EL (cell line): ENCODE measurements at regions not wholly inside any gene's neighbourhood (a gene's known extent, or its start where the extent isn't known, plus 50 kb on each side); places are given as distances from the start of the nearest gene placed in this dataset.

Source experiments
- DNase-seq: peaks from one replicate; pipeline ENCODE4 v3.0.0-alpha.2; 2016

GRCh38 chr15:39095218-39095879 lies 485.5 kb upstream of the THBS1 start:
- DNase-seq, result no peak

GRCh38 chr15:39096608-39097205 lies 484.2 kb upstream of the THBS1 start:
- no peak for DNase-seq

DNA sequence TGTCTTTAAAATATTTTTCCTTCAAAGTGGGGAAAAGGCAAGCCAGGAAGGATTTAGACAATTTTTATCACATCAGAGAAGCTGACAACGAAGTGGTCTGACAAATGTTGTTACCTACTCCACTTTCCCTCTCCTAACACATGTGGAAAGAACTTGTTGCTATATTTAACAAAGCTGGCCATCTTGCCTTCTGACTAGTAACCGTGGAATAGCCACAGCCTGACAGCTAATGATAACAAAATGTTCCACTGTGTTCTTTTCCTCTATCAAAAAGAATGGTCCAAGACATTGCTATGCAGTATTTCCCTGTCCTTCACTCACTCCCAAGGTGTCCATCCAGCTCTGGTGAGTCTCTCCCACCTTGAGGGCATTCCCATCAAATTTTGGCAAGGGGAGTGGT lies 481.4 kb upstream of the THBS1 start:
- DNase-seq, result no peak

GRCh38 chr15:39100106-39100660 lies 480.7 kb upstream of the THBS1 start:
- DNase-seq, result no peak

DNA sequence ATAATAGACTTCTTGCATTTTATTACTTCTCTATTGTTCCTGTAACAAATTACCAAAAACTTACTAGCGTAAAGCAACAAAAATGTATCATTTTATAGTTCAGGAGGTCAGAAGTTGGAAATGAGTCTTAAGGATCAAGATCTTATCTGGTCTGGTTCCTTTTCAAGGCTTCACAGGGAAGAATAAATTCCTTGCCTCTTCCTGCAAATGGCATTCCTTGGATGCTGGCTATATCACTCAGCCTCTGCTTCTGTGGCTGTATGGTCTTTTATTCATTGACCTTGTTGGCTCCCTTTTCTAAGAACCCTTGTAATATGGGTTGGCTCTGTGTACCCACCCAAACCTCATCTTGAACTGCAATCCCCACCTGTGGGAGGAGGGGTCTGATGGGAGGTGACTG lies 478.4 kb upstream of the THBS1 start:
- peak; percentile 79 for DNase-seq

DNA sequence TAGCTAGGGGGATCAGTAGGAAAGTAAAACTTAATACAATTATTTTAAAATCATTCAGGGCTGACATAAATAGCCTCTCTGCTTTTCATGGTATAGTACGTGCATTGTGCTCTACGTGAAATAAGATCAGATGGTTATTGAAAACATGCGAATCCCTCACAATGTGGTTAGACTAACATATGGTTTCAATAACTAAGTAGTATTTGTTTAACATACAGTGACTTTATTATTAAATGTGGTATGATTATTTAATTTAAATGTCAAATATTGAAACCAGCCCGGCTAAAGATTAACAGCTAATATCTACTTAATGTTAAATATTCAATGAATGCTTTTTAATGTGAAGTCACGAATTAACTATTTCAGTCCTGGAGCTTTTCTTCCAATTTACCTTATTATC lies 473.9 kb upstream of the THBS1 start:
- no peak for DNase-seq

DNA sequence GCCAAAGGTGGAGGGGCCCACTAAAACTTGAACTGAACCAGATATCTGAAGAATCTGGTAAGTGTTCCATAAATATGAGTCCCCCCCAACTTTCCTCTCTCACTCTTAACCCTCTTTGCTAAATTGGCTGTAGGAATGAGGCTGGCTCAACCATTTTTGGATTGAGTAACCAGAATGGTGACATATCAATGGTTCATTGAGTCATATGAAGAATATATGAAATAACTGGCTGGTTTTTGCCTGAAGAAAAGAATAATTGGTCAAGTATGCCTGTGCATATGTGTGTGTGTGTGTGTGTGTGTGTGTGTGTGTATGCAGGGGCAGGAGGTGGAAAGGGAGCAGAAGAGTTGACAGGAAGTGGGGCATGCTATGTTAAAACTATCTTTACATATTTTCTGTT lies 472.9 kb upstream of the THBS1 start:
- no peak for DNase-seq

DNA sequence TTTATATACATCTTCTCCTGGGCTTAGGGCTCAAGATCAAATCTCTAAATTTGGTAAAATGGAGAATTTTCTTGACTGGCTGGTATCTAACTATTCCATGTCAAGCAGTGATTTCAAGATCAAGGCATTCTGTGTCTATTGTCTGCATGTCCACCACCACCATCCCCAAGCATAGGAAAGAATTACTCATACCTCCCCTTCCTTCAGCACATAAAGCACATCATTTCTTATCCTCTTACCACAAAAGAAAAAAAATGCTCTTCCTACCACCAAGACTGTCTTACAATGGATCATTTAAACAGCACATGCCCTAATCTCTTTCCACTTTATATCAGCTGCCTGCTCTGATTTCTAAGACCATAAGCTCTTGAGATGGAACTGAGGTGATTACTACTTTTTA lies 470.5 kb upstream of the THBS1 start:
- peak; percentile 31 for DNase-seq

DNA sequence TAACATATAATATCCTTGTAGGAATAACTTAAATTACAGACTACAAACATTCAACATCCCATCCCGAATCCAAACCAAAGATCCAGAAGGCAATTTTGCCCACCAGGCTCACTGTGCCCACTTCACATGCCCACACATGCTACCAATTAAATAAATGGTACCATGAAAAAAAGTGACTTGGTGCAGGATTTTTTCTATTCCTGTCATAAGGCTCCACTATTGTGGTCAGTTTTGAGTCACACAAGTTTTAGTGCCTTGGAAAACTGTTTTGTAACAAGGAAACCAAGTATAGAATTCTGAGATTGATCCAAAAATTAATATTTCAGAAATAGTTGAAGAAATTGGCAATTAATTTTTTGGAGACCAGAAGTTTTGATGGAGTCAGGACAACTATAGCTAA lies 470.1 kb upstream of the THBS1 start:
- no peak for DNase-seq

DNA sequence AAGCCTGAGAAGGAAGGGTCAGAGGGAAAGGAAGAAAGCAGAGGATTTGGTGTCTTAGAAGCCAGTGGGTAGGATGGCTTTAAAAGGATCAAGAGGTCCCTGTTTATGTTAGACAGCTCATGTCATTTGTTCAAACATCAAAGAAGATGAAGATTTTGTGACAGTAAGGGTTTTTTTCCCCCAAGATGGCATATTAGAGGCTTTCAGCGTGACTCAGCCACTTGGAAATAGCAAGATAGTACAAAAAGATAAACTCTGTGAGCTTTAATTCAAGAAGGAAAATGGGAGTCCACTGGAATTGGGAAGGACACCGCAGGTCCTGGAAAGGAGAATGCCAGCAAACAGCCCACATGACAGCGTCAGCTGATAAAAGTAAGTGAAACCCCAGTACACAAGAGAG lies 467.1 kb upstream of the THBS1 start:
- DNase-seq, result no peak

DNA sequence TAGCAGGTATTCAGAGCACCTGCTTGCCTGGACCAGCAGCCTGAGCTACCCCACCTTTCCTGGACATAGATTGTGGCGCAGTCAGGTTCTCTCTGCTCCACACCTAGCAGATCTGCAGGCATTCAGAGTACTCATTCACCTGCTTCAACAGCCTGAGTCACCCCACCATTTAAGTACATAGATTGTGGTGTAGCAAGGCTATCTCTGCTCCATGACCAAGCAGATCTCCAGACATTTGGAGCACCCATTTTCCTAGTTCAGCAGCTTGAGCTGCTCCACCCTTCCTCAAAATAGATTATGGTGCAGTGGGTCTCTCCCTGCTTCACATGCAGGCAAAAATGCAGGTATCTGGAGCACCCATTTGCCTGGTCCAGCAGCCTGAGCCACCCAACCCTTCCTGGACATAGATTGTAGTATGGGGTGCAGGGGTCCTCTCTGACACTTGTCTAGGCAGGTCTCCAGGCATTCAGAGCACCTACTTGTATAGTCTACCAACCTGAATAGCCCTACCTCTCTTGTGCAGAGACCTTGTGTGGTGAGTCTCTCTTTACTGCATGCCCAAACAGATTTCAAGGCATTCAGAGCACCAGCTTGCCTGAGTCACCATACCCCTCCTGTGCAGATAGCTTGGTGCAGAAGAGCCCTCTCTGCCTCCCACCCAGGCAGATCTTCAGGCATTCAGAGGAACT lies 466.0 kb upstream of the THBS1 start:
- no peak for DNase-seq

- peak; percentile 83 for DNase-seq
Observed at GRCh38 chr15:39115379-39116057, 465.4 kb upstream of the THBS1 start.

GRCh38 chr15:39118510-39118909 lies 462.4 kb upstream of the THBS1 start:
- peak; percentile 88 for DNase-seq

DNA sequence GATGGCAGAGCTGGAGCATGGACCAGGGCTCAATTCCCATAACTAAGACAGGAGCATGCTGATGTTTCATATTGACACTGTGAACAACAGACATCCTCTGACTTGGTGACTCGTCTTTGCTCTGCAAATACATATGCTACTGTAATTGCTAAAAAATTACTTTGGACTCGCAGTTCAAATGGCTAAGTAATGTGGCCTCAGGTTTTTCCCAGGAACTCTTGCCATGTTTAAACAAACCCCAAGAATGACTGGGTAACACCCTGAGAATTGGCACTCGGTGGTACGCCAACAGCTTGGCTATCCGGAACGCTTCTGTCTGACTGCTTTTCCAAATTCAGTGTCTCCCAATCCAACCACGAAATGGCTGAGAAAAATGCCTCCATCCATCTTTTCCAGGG lies 456.7 kb upstream of the THBS1 start:
- peak; percentile 60 for DNase-seq

DNA sequence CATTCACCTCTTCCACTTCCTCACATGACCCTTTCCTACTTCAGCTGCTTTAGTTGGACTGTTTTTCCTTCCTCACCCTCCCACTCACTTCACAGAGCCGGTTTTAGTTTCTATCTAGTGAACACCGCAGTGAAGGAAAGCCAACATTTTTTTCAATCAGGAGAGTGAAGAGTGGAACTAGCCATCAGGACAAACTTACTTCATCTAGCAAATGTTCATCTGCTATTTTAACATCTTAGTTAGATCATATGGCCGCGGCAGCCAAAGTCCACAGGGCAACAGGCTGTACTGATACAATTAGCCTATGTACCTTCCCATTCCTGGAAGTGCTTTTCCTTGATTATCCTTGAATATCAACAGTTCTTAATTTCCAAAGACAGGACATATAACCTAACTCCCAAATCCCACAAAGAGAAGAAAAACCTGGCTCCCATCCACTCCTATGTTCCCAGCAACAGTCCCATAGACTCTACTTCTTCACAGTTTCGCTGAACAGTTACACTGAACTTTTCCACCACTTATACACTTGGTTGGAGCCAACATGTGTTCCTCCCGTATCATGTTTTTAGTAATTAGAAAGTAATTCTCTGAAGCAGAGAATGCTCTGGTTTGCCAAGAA lies 456.2 kb upstream of the THBS1 start:
- no peak for DNase-seq

GRCh38 chr15:39125226-39125625 lies 455.7 kb upstream of the THBS1 start:
- peak; percentile 55 for DNase-seq

GRCh38 chr15:39125904-39126303 lies 455.0 kb upstream of the THBS1 start:
- DNase-seq, result peak; percentile 62

- DNase-seq, result peak; percentile 22
Observed at GRCh38 chr15:39127151-39127790, 453.6 kb upstream of the THBS1 start.

DNA sequence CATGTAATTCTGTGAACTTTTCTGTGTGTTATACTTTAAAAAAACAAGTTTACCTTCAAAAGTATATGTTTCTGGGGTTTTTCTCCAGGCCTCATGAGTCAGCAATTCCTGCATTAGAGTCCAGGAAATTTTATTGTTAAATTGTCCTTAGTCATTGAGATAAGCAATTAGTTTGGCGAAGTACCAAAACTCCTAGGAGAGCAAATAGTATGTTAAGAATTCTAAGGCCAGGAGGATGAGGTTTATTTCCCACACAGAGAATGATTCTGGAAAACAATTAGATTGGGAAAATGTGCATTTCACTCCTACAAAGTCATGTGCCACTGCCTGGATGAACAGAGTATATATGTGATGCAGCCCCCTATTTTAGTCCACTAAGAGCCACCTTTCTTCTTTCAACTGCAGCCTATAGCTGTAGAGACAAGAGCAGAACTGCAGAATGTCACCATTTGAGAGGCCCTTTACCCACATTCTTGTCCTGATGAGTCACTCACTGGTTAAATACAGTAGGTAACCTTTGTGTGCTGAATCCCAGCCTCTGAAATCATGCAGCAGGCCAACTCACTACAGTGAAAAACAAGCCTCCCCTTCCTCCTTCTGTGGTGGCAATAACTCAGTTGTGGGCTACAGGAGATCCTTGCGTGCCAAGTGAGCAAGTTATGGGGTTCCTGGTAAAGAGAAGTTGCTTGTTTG lies 452.8 kb upstream of the THBS1 start:
- DNase-seq, result peak; percentile 93

DNA sequence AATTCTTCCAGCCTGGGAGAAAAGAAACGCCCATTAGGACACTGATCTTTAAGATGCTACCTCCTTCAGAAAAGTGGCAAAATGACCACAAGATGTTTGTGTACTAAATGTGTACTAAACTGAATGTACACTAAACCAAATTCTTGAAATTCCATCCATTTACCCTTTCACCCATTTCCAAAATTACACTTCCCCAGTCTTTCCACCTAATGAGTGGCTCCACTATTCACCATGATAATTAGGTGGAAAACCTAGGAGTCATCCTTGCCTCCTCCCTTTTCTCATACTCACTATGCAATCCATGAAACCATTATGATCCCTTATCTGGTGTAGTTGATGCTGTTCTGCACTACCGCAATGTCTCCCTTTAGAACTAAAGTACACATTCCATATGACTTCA lies 452.1 kb upstream of the THBS1 start:
- peak; percentile 41 for DNase-seq

DNA sequence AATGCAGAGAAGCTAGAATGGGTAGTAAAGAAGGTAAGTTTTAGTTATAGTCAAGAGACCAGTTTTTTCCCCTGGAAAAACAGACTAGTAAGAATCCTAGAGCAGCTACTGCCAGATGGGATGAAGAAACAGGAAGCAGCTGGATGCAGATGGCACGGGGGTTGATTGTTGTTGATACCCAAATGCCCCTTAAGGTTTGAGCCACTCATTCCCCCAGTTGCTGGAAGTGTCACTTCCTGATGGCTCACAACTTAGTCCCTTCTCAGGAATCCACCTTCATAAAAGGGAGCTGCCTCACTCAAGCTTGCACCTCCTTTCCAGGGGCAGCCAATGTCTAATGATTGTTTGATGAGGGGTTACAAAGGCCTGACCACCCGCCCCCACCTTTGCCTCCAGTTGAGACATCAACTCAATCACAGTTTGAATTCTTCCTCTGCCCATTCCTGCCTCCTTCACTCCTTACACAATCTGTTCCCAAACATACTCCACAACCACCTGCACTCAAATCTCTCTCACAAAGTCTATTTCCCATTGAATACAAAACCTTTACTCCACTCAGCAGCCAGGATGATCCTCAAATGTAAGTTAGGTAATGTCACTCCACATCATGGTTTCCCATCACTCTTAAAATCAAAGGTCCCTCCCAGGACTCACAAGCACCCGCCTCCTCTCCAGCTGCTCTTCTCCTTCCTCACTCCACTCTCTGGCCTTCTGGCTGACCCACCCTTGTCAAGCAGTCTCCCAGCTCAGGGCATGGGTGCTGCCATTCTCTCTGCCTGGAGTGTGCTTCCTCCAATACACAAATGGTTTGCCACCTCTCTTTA lies 450.1 kb upstream of the THBS1 start:
- peak; percentile 46 for DNase-seq
